HG03135 (cell line): ENCODE measurements at regions not wholly inside any gene's neighbourhood (a gene's known extent, or its start where the extent isn't known, plus 50 kb on each side); places are given as distances from the start of the nearest gene placed in this dataset.
"Not testable (repeated sequence)": the region's sequence is repeated elsewhere in the genome, so short reads cannot be mapped to it uniquely, and the experiment has no call there.

Experiments used
- ATAC-seq: cut with Tn5 transposase; IDR thresholded peaks from one replicate; pipeline ENCODE4 v1.9.1; 2021; ENCODE audit warnings: mild to moderate bottlenecking, moderate library complexity; ENCODE audit not compliant: unreplicated experiment

DNA sequence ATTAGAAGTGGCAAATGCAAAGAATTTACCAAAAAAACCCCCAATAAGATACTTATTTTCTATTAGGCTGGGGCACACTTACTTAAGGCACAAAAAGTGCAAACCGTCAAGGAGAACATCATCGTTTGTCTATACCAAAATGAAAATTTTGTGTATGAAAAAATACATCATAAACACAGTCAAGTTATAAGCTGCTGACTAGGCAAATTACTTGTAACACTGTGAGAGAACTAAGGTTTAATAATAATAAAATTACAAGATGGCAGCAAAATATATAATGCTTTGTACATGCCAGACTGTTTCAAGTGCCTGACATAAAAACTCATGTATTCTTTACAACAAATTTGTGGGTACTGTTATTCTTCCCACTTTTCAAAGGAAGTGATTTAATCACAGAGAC lies 297.2 kb upstream of the CRBN start:
- ATAC-seq = no peak

DNA sequence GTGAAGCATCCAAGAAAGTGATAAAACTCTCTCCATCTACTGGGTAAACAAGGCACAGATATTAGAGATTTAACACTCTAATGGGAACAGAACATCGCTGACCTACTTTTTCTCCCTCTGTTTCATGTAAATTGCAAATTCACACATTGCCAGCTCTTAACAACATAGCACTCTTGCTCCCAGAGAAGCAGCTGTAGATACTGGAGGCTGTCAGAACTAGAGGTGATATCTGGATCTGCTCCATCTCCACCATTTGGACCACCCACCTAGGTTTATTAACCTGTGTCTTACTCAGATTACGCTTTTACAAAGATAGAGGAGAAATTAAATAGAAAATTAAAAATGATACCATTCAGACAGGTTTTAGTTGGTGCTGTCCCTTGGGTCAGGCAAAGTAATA lies 289.1 kb upstream of the CRBN start:
- ATAC-seq = no peak

DNA sequence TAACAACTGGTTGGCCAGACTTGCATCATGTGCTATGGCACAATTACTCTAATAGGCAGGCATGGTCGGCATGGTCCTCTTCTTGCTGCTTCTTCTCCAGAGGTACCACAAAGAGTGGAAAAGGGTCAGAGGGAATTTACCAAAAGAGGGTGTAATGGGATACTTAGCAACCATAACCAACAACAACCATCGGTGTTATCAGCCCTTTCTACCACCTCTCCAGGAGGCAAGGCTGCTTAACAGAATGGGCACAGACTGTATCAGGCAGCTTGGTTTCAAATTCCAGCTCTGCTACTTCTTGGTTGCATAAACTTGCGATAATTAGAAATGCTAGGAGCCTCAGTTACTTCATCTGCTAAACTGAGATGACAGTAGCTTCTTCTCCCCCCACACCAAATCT lies 284.6 kb upstream of the CRBN start:
- ATAC-seq = no peak

DNA sequence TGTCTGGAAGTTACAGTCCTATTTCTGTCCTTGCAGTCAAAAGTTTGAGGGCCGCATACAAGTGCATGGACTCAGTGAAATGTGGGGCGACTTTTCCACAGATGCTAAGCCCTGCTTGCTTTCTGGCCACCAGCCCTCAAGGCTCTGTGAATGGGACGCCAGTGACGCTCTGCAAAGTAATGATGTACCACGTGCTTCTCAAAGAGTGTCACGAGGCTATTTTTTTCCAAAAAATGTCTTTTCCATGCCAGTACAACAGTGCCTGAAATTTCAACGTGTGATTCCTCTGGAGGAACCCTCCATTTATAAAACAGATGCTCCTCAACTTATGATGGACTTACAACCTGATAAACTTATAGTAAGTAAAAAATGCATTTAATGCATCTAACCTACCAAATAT lies 281.8 kb upstream of the CRBN start:
- no peak for ATAC-seq

DNA sequence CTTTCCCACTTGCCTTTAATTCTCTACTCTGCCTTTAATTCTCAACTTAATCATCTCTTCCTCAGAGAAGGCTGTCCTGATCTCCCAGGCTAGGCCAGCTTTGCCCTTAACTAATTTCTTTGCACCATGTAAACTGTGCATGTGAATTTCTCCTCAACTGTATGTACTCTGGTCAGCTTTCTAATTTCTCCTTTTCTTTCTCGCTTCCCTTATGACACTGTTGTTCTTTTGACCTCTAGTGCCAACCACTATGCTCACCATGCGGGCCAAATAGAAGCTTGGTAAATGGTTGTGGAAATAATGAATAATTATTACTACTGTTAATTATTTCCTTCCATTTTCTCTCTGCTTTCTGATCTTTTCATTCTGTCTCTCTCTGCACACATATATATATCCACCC lies 269.0 kb upstream of the CRBN start:
- no peak for ATAC-seq

DNA sequence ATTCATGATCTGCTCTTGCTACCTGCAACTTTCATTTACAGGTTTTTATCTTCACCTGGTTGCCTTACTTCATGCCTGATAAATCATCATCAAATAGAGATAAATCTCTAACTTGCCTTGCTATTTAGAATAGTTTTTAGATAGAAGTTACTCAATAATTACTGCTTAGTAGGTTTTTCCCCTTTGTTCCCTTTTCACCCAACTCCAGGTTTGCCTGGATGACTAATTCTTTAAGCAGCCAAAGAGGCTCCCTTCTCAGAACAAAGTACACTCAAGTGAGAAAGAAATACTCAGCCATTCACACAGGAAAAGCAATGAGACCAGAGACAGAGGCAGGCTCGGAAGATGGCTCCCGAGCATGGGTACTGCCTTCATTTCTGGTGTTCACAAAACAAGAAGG lies 268.1 kb upstream of the CRBN start:
- ATAC-seq = no peak

DNA sequence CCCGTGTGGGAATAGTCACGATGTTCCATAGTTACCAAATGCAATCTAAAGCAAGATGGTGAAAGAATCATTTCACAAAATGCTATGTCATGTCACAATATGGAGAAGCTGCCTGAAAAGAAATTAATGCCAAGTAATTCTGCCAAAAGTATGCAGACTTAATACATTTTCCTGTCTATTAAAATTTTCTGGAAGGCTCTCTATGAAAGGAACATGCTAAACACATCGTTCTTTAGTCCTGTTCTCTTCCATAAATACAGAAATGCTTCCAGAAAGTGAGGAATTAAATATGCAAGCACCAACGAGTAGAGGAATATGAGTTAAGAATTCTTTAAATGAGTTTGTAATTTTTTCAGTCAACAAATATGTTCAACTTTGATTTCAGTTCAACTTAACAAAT lies 266.8 kb upstream of the CRBN start:
- no peak for ATAC-seq

DNA sequence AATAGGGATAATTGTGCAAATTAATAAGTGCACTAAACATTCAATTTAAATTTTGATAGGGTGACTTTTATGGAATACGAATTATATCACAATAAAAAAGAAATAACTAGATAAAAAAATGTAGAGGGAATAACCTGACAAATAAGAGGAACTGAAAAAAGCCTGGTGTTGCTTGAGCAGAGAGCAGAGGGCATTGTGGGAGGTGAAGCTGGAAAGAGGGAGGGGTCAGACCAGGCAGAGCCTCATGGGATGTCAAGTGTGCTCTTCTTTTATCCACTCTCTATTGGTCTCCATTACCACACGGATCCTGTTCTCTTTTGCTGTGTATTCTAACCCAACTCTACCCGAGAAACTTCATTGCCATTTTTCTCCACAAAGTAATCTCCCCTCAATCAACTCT lies 264.0 kb upstream of the CRBN start:
- no peak for ATAC-seq

DNA sequence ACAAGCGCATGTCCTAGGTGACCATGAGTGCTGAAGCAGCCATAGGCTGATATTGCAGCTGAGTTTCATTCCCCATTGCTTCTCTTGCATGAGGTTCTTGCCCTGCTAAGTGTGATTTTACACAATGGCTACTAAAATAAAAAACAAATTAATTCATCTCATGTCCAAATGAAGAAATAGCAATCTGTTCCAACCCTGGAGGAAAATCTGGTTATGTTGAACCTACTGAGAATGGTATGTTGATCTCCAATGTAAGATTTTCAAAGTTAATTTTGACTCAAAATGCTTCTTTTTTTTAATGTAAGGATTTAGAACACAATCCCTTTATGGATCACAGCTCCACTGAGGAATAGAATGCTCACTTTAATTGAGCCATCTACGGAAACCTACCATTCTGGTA lies 254.2 kb upstream of the CRBN start:
- ATAC-seq = no peak

DNA sequence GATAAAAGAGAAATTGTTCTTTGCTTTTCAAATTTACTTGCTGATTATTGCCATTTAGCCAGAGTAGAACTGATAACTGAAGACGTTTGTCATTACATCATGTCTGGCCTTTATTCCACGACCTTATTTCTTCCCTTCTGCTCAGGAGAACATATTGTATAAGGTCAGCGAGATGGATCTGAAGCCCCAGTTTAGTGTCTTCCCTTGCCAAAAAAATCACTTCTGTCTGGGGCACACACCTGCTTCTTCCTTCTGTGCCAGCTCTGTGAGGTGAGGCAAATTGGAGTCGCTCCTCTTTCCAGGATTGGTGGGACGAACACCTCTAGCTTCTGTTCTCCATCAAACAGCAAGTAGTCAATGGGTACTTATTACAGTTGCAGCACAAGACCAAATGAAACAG lies 250.3 kb upstream of the CRBN start:
- ATAC-seq = no peak

DNA sequence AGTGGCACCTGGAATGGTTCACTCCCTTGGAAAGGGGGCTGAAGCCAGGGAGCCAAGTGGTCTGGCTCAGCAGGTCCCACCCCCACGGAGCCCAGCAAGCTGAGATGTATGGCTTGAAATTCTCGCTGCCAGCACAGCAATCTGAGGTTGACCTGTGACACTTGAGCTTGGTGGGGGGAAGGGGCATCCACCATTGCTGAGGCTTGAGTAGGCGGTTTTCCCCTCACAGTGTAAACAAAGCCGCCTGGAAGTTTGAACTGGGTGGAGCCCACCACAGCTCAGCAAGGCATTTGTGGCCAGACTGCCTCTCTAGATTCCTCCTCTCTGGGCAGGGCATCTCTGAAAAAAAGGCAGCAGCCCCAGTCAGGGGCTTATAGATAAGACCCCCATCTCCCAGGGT lies 228.2 kb upstream of the CRBN start:
- ATAC-seq = not testable (repeated sequence)

DNA sequence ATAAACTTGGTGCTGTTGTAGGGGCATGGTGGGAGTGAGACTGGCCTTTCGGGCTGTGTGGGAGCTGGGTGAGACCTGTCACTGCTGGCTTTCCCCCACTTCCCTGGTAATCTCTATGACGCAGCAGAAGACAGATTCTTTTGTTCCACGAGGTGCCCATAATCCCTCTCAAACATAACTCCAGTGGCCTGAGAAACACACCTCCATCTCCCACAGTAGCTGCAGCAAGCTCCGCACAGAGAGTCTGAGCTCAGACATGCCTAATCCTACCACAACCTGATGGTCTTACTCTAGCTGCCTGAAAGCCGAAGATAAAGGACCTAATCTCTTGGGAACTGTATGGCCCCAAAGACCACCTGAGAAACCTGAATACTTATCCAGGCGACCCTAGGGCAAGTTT lies 225.6 kb upstream of the CRBN start:
- ATAC-seq = no peak

DNA sequence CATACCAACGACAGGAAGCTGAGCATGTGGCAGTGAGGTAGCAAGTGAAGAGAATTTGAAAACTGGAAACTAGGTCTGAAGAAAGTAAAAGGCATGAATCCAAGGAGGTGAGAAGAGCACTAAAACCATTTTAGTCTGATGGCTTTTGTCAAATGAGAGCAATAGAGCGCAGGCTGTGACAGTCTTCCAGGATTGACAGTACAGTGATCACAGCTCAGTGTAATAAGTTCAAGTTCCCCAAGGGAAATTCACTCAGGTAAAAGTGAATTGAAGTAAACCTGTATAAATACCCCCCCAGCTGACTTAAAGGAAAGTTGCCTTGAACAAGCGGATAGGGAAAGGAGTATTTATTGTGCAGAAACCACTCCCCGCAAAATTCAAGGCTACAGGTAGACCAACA lies 224.2 kb upstream of the CRBN start:
- no peak for ATAC-seq

DNA sequence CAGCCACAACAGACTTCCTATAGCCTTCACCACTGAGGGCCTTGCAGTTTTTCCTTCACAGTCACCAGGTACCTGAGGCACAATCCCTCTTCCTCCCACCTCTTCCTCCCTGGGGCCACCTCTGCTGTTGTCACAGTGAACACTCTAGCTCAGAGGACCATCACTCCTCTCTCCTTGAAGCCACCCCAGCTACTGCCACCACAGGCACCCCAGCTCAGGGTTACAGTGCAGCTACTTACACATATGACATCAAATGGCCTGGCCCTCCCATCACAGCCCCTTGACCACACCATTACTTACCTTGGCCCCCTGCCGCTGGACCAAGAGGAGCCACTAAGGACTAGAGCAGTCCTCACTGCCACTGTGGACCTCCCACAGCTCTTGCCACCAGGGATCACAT lies 213.5 kb upstream of the CRBN start:
- no peak for ATAC-seq

DNA sequence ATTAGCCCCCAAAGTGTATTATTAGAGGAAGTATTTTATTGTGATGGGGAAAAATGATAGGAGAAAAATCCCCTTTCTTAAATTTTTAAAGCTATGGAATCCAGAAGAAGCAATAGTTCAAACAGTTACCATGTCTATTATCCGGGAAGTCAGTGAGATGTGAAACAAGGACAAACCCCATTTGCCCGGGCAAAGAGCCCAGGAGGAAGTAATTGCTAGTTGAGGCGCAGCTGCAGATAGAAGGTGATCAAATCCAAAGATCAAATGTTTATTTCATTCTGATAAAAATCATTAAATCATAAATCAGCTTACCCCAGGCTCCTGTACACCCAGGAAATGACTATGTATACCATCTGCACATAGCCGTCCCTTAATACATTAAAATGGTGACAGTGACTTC lies 204.0 kb upstream of the CRBN start:
- no peak for ATAC-seq

DNA sequence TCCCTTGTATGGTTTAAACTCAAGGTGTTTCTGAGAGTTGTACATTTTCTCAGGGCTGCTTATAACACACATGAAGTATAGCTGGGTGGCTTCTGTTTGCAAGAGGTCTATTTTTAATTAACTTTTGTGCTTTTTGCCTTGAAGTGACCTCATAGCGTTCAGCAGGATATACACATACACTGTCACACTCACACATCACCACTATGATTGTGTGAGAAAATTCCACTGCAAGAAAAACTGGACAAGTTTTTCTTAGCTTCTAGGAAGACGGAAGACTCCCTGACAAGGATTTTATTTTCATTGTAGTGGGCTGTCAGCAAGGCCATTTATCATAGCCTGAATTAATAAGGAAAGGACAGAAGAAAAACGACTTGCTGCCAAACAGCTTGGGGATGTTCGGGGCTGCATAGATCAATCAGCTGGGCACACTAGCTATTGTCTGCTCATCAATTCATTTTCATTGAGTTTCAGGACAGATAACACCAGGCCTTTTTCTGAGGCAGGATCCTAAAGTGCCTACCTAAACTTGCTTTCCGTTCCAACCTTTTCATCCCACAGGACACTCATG lies 192.8 kb upstream of the CRBN start:
- no peak for ATAC-seq

DNA sequence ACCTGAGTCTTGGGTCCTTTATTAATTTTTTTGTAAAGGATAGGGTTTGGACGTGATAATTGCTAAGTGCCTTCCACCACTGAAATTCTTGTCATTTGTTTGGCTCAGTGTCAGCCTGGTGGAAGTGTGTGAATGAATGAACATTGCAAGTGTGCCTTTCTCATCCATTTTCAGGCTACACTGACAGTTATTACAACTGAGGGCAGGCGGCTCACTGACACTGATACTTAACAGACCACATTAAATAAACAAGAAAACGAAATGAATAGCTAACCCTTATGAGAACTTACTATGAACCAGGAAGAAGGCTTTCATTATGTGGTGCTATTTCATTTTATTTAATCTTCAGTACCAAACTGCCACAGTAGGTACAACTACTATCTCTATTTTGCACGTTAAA lies 188.8 kb upstream of the CRBN start:
- ATAC-seq = no peak

DNA sequence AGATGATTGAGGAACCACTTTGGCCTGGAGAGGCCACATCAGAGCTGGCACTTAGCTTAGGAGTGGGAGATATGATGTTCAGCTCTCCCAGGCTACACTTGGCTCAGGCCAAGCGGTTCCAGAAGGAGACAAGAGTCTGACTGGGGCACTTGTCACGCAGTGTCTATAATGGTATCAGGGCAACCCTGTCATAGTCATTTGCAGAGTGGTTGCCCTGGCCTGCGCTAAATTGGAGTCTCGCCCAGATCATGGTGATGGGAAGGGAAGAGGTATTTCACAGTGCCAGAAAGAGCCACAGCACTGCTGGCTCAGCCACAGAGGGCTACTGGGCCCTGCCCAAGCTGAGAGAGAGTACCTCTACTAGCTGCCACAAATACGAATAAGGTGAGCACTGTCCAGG lies 186.9 kb upstream of the CRBN start:
- no peak for ATAC-seq

DNA sequence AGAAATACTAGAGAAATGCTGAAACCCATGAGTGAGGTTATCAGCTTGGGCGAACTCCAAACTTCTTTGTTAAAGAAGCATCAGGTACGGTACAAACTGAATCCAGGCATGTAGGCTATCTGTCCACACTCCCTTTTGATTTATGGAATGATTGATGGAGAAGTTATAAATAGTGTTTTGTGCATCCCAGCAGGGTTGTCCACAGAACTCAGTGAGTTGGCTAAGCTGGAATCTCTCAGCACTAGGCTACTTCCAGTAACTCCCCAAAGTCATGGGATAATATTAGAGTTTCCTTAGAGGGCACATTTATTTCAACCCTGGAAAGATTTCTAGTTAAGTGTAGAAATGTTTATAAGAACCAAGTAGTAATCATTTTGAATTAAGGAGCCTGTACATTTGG lies 186.2 kb upstream of the CRBN start:
- ATAC-seq = no peak

DNA sequence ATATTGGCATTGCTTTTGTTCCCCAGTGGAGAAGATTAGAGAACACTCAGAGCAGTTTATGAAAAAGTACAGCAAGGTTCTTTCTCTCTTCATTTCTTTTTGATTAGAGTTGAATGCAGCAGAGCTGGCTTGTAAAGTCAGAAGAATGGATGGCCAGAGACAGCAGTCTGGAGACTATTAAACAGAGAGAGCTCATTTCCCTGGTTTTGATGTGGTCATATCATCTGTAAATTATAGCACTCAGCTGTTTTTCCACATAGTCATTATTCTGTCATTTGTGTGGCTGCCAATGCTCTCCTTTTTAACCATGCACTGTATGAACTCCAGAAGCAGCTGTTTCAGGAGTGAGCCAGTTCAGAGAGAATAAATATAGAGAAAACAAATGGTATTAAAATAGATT lies 177.4 kb upstream of the CRBN start:
- no peak for ATAC-seq

DNA sequence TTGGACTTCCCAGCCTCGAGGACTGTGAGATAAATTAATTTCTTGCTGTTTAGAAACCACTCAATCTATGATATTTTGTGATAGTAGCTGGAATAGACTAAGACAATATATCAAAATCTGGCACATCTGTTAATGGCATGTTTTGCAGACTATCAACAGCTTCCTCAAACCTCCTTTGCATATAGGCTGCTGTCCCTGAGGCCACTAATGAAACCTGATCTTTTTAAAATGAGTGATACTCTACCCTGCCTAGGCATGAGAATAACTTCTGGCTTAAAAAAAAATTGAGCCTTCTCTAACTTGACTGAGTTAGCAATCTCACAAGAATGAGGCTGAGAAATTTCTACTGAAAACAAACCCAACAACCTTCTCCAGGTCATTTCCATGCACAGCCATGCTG lies 176.0 kb upstream of the CRBN start:
- no peak for ATAC-seq

DNA sequence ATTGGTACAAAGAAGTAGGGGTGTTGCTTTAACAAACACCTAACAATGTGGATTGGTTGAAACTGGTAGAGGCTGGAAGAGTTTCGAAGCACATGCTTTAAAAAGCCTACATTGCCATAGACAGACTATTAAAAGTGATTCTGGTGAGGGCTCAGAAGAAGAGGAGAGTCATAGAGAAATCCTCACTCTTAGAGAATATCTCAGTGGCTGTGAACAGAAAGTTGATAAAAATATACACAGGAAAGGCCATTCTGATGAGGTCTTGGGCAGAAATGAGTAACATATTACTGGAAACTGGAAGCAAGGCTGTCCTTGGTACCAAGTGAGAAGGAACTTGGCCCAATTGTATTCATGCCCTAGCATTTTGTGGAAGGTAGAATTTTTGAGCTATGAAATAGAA lies 173.7 kb upstream of the CRBN start:
- peak; percentile 74 for ATAC-seq

DNA sequence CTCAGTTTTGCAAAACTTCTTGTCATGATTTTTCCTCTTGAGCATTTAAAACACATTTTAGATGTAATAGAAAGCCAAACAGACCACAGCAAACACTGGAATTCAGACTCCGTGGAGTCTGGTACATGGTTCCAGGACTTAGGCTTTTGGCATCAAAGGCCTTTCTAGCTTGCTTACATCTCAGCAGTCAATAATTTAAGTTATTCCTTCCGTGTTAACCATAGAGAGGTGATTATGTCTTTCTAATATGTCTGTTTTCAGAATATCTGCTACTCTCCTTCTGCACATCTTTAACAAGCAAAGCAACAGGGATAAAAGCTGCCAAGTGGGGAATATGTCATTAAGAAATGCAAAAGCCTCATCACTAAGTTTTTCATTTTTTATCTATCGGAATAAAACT lies 171.7 kb upstream of the CRBN start:
- ATAC-seq = no peak

DNA sequence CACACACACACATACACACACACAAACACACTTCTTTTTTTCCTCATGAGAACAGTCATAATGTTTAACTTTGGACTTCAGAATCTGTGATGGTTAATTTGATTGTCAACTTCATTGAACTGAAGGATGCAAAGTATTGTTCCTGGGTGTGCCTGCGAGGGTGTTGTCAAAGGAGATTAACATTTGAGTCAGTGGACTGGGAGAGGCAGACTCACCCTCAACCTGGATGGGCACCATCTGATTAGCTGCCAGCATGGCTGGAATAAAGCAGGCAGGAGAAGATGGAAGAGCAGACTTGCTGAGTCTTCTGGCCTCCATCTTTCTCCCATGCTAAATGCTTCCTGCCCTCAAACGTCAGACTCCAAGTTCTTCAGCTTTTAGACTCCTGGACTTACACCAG lies 167.6 kb upstream of the CRBN start:
- ATAC-seq = not testable (repeated sequence)
